ENCODE measurements at regions not wholly inside any gene's neighbourhood (a gene's known extent, or its start where the extent isn't known, plus 50 kb on each side); places are given as distances from the start of the nearest gene placed in this dataset.

DNA sequence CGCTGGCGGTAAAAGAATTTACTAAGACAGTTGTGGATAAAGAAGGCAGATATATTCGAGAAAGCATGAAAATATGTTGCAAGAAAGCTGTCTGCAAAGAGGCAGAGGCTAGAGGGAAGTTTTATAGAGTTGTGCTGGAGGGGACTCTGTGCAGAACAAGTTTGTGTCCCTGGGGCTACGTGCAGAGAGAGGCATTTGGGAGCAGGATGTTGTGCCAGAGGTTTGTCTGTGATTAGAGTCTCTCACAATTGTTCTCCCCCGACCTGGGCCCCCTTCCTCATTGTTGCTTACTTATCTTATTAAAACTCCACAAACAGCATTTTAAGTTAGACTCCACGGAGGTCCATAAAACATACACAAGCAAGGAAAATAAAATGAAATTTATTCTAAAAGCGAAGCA is 831.3 kb downstream of the NLGN4X start:
- TF ChIP-seq POLR2A (IDR thresholded peaks at IDR 0.05; ENCODE audit: low read length) (no peak), GATA1 (IDR thresholded peaks at IDR 0.05; ENCODE audit: low read depth, low read length) (no peak)

All from erythroblast (primary cell).